Mesenchymal stem cell (in vitro differentiated cells and primary cell): ENCODE measurements at regions not wholly inside any gene's neighbourhood (a gene's known extent, or its start where the extent isn't known, plus 50 kb on each side); places are given as distances from the start of the nearest gene placed in this dataset.

ENCODE experiments used
- DNase-seq: peaks from one replicate; pipeline ENCODE4 v3.0.0-alpha.2; 2013
- H2AFZ ChIP-seq: one replicate; pipeline ENCODE4 v1.6.1; 2013; ENCODE audit warnings: low read depth, mild to moderate bottlenecking, control low read depth, inconsistent platforms, low read length, moderate library complexity
- H2AK5ac ChIP-seq: 2 replicates; pipeline ENCODE4 v1.6.1; 2013; ENCODE audit warnings: low read length, moderate library complexity, mild to moderate bottlenecking, inconsistent platforms; ENCODE audit not compliant: severe bottlenecking
- H2BK120ac ChIP-seq: one replicate; pipeline ENCODE4 v1.6.1; 2013; ENCODE audit warnings: low read depth, mild to moderate bottlenecking, inconsistent platforms, low read length, moderate library complexity
- H2BK12ac ChIP-seq, 2 experiments: one replicate each; pipeline ENCODE4 v1.6.1; 2013; ENCODE audit warnings: inconsistent platforms in 2 of 2, low read length in 2 of 2, mild to moderate bottlenecking in 2 of 2, moderate library complexity in 2 of 2, control low read depth in 1 of 2
- H2BK15ac ChIP-seq: one replicate; pipeline ENCODE4 v1.6.1; 2013; ENCODE audit warnings: mild to moderate bottlenecking, low read depth, inconsistent platforms; ENCODE audit not compliant: poor library complexity, severe bottlenecking
- H2BK5ac ChIP-seq: 2 replicates; pipeline ENCODE4 v1.6.1; 2013; ENCODE audit warnings: low read depth, mild to moderate bottlenecking, low read length, control low read depth, inconsistent platforms; ENCODE audit not compliant: poor library complexity, severe bottlenecking
- H3K14ac ChIP-seq, 2 experiments: one replicate each; pipeline ENCODE4 v1.6.1; 2013; ENCODE audit warnings: inconsistent platforms in 2 of 2, low read length in 2 of 2, control low read depth in 1 of 2, mild to moderate bottlenecking in 1 of 2, moderate library complexity in 1 of 2
- H3K18ac ChIP-seq, 2 experiments: one replicate each; pipeline ENCODE4 v1.6.1; 2013; ENCODE audit warnings: inconsistent platforms in 2 of 2, low read length in 2 of 2, control low read depth in 1 of 2, low read depth in 1 of 2, mild to moderate bottlenecking in 1 of 2
- H3K23ac ChIP-seq, 2 experiments: one replicate each; pipeline ENCODE4 v1.6.1; 2013; ENCODE audit warnings: inconsistent platforms in 2 of 2, low read length in 2 of 2, mild to moderate bottlenecking in 2 of 2, moderate library complexity in 2 of 2, control low read depth in 1 of 2
- H3K27ac ChIP-seq: 2 replicates; pipeline ENCODE4 v1.5.1; 2013; ENCODE audit warnings: mild to moderate bottlenecking, moderate library complexity, low read length, control low read depth, inconsistent platforms; ENCODE audit not compliant: poor library complexity, severe bottlenecking
- H3K27me3 ChIP-seq, 2 experiments: 2 replicates each; pipeline versions ENCODE4 v1.6.1 to v1.7.0; 2013; ENCODE audit warnings: low read length in 2 of 2, mild to moderate bottlenecking in 2 of 2, moderate library complexity in 2 of 2, control low read depth in 1 of 2, inconsistent platforms in 1 of 2; ENCODE audit not compliant: control insufficient read depth in 1 of 2, insufficient read depth in 1 of 2
- H3K36me3 ChIP-seq, 2 experiments: 2 replicates each; pipeline versions ENCODE4 v1.6.1 to v1.7.0; 2013; ENCODE audit warnings: low read length in 2 of 2, control low read depth in 1 of 2, inconsistent platforms in 1 of 2, low read depth in 1 of 2, mild to moderate bottlenecking in 1 of 2; ENCODE audit not compliant: insufficient read depth in 2 of 2, control insufficient read depth in 1 of 2
- H3K4ac ChIP-seq, 2 experiments: one replicate each; pipeline ENCODE4 v1.6.1; 2013; ENCODE audit warnings: inconsistent platforms in 2 of 2, low read length in 2 of 2, mild to moderate bottlenecking in 2 of 2, moderate library complexity in 2 of 2, control low read depth in 1 of 2, low read depth in 1 of 2
- H3K4me1 ChIP-seq: 2 replicates; pipeline ENCODE4 v1.6.1; 2013; ENCODE audit warnings: low read depth, low read length, control low read depth; ENCODE audit not compliant: control insufficient read depth, insufficient read depth
- H3K4me2 ChIP-seq: 2 replicates; pipeline ENCODE4 v1.6.1; 2013; ENCODE audit warnings: low read length, mild to moderate bottlenecking, inconsistent platforms; ENCODE audit not compliant: poor library complexity, severe bottlenecking
- H3K4me3 ChIP-seq, 2 experiments: 2 replicates each; pipeline versions ENCODE4 v1.5.1 to v1.7.0; 2013; ENCODE audit warnings: low read length in 2 of 2, mild to moderate bottlenecking in 2 of 2, control low read depth in 1 of 2, low read depth in 1 of 2; ENCODE audit not compliant: insufficient read depth in 1 of 2
- H3K79me1 ChIP-seq: replicated peaks from 2 replicates; pipeline ENCODE4 v1.6.1; 2013; ENCODE audit warnings: mild to moderate bottlenecking, control low read depth, low read length, inconsistent platforms; ENCODE audit not compliant: poor library complexity, severe bottlenecking
- H3K9ac ChIP-seq: 2 replicates; pipeline ENCODE4 v1.7.0; 2013; ENCODE audit warnings: mild to moderate bottlenecking, low read length, moderate library complexity
- H3K9me3 ChIP-seq: 2 replicates; pipeline ENCODE4 v1.7.0; 2013; ENCODE audit warnings: mild to moderate bottlenecking, low read length; ENCODE audit not compliant: control insufficient read depth
- H4K8ac ChIP-seq: one replicate; pipeline ENCODE4 v1.6.1; 2013; ENCODE audit warnings: inconsistent platforms, mild to moderate bottlenecking, low read length, moderate library complexity
- H4K91ac ChIP-seq: one replicate; pipeline ENCODE4 v1.6.1; 2013; ENCODE audit warnings: mild to moderate bottlenecking, low read length, inconsistent platforms
- WGBS: methylation state at CpG from one replicate; pipeline ENCODE4 v1.1.7; 2013; ENCODE audit warnings: mixed read lengths; 5-methylcytosine and 5-hydroxymethylcytosine counted together

GRCh38 chr5:61228691-61229280 lies 66.5 kb upstream of the SMIM15 start:
- Histone ChIP-seq H3K4me3 (no peak overlapping the region), H3K4me2 (no peak overlapping the region), H3K9me3 (peaks cover 8% of the 10 kb centered on the region), H4K8ac (no peak overlapping the region), H3K4ac (no peak overlapping the region), H3K27ac (no peak overlapping the region), H3K23ac (no peak overlapping the region), H2AFZ (no peak overlapping the region), H3K9ac (no peak overlapping the region), H3K14ac (no peak overlapping the region), H3K27me3 (no peaks in the 10 kb centered on the region), H2BK12ac (no peak overlapping the region), H4K91ac (no peak overlapping the region), H3K36me3 (no peaks in the 10 kb centered on the region), H3K79me1 (no peaks in the 10 kb centered on the region), H2AK5ac (no peak overlapping the region), H2BK5ac (no peak overlapping the region), H3K18ac (no peak overlapping the region), H2BK120ac (no peak overlapping the region), H2BK15ac (no peak overlapping the region), H3K4me1 (peaks cover 14% of the 10 kb centered on the region)
- DNase-seq = peak; percentile 12
- 80% methylated on average over 12 of the region's 12 CpGs for WGBS

GRCh38 chr5:61229416-61229815 lies 67.1 kb upstream of the SMIM15 start:
- Histone ChIP-seq H3K4me2 (no peak overlapping the region), H3K27me3 (no peaks in the 10 kb centered on the region), H3K14ac (no peak overlapping the region), H3K4me3 (no peak overlapping the region), H3K9ac (no peak overlapping the region), H3K23ac (no peak overlapping the region), H3K9me3 (peaks cover 8% of the 10 kb centered on the region), H3K27ac (no peak overlapping the region), H2BK15ac (no peak overlapping the region), H2BK120ac (no peak overlapping the region), H2BK12ac (no peak overlapping the region), H2AK5ac (no peak overlapping the region), H3K4ac (no peak overlapping the region), H4K91ac (no peak overlapping the region), H3K79me1 (no peaks in the 10 kb centered on the region), H3K18ac (no peak overlapping the region), H2AFZ (no peak overlapping the region), H2BK5ac (no peak overlapping the region), H4K8ac (no peak overlapping the region), H3K4me1 (peaks cover 14% of the 10 kb centered on the region), H3K36me3 (no peaks in the 10 kb centered on the region)
- DNase-seq = no peak
- WGBS = 87% methylated on average over 6 of the region's 6 CpGs

- Histone ChIP-seq H3K23ac (no peak overlapping the region), H3K27ac (no peak overlapping the region), H2BK15ac (no peak overlapping the region), H3K4me1 (peaks cover 14% of the 10 kb centered on the region), H2BK12ac (no peak overlapping the region), H4K8ac (no peak overlapping the region), H3K79me1 (no peaks in the 10 kb centered on the region), H3K4ac (no peak overlapping the region), H3K4me3 (no peak overlapping the region), H2BK120ac (no peak overlapping the region), H2AFZ (no peak overlapping the region), H4K91ac (no peak overlapping the region), H3K4me2 (no peak overlapping the region), H3K9ac (no peak overlapping the region), H3K27me3 (no peaks in the 10 kb centered on the region), H3K18ac (peak overlapping the region in 1 of 2 experiments; percentile 35), H3K36me3 (no peaks in the 10 kb centered on the region), H3K9me3 (peaks cover 8% of the 10 kb centered on the region), H2BK5ac (no peak overlapping the region), H3K14ac (no peak overlapping the region), H2AK5ac (no peak overlapping the region)
- 92% methylated on average over 3 of the region's 3 CpGs for WGBS
- no peak for DNase-seq
Measured at GRCh38 chr5:61230492-61230891, 68.2 kb upstream of the SMIM15 start.

DNA sequence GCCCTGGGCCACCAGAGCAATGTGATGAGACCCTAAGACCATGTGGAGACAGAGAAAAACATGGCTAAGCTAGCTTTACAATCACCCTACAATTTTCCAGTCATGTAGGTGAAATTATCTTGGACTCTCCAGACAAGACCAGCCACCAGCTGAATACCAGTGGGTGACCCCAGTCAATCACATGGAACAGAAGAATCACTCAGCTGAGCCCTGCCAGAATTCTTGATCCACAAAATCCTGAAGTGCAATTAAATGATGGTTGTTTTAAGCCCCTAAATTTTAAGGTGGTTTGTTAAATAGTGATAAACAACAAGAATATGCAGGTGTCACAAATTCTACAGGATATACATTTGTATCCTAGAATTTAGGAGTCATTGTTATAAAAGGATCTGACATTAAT lies 69.5 kb upstream of the SMIM15 start:
- Histone ChIP-seq H3K4ac (no peak overlapping the region), H2AK5ac (no peak overlapping the region), H3K18ac (no peak overlapping the region), H2BK12ac (no peak overlapping the region), H2BK15ac (no peak overlapping the region), H3K23ac (no peak overlapping the region), H3K4me3 (no peak overlapping the region), H3K36me3 (no peaks in the 10 kb centered on the region), H4K91ac (no peak overlapping the region), H3K4me1 (peaks cover 14% of the 10 kb centered on the region), H3K27me3 (no peaks in the 10 kb centered on the region), H3K14ac (no peak overlapping the region), H2BK5ac (no peak overlapping the region), H3K79me1 (no peaks in the 10 kb centered on the region), H2AFZ (no peak overlapping the region), H3K9ac (peak overlapping the region; percentile 34), H4K8ac (no peak overlapping the region), H3K4me2 (no peak overlapping the region), H2BK120ac (no peak overlapping the region), H3K9me3 (peaks cover 8% of the 10 kb centered on the region), H3K27ac (no peak overlapping the region)
- DNase-seq = no peak
